Activated naive CD8-positive, alpha-beta T cell (primary cell): ENCODE measurements at regions not wholly inside any gene's neighbourhood (a gene's known extent, or its start where the extent isn't known, plus 50 kb on each side); places are given as distances from the start of the nearest gene placed in this dataset.
"Not testable (repeated sequence)": the region's sequence is repeated elsewhere in the genome, so short reads cannot be mapped to it uniquely, and the experiment has no call there.

Experiments used
- H3K27ac Mint-ChIP-seq: one replicate; pipeline ENCODE4 v1.8.0; 2021; ENCODE audit warnings: mixed read lengths
- H3K27me3 Mint-ChIP-seq: one replicate; pipeline ENCODE4 v1.8.0; 2021; ENCODE audit warnings: mixed read lengths
- H3K36me3 Mint-ChIP-seq: one replicate; pipeline ENCODE4 v1.8.0; 2021; ENCODE audit warnings: mixed read lengths
- H3K4me1 Mint-ChIP-seq: one replicate; pipeline ENCODE4 v1.8.0; 2021; ENCODE audit warnings: low read depth, mixed read lengths
- H3K4me3 Mint-ChIP-seq: one replicate; pipeline ENCODE4 v1.8.0; 2021; ENCODE audit warnings: mild to moderate bottlenecking, mixed read lengths
- H3K9me3 Mint-ChIP-seq: one replicate; pipeline ENCODE4 v1.8.0; 2021; ENCODE audit warnings: low read depth, mixed read lengths

- peaks cover 5% of the 10 kb centered on the region for H3K27me3 Mint-ChIP-seq
- no peaks in the 10 kb centered on the region for H3K36me3 Mint-ChIP-seq
- H3K4me1 Mint-ChIP-seq, result no peaks in the 10 kb centered on the region
- no peak overlapping the region for H3K4me3 Mint-ChIP-seq
- H3K9me3 Mint-ChIP-seq, result peaks cover 3% of the 10 kb centered on the region
- H3K27ac Mint-ChIP-seq, result no peak overlapping the region
Measured at GRCh38 chr2:234869164-234869563, 82.7 kb upstream of the SH3BP4 start.

DNA sequence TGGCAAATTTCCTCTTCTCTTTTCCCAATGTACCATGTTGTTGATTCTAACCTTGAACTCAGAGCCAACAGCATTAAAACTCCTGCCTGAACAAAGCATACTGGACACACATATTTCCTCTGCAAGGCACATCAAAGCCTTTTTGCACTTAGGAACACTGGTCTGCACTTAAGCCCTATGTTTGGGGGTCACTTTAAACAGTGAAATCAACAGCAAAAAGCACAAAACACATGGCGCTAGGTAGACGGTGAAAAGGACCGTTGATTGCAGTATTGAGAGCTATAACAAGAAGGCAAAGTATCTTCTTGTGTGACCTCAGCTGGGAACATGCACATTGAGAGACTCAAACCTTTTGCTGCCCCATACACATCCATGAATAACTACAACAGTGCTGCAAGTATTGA lies 83.9 kb upstream of the SH3BP4 start:
- H3K4me1 Mint-ChIP-seq, result no peaks in the 10 kb centered on the region
- H3K27ac Mint-ChIP-seq, result no peak overlapping the region
- peaks cover under 1% of the 10 kb centered on the region for H3K9me3 Mint-ChIP-seq
- no peaks in the 10 kb centered on the region for H3K36me3 Mint-ChIP-seq
- H3K4me3 Mint-ChIP-seq, result no peak overlapping the region
- peaks cover 3% of the 10 kb centered on the region for H3K27me3 Mint-ChIP-seq

DNA sequence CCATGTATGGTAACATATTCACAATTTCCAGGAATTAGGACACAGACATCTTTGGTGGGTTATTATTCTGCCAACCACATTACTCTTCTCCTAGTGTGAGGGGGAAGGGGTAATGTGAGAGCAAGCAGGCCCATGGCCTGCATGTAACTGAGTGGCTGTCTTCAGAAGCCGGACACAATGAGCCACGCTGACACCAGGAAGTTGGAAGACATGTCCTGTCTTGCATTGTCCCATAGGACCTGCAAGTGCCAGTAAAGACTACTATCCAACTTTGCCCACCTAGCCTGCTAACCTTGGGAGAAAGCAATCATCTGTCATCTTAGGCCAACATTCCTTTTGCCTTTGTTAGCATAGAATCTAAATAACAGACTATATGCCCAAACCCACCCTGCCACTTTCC lies 86.2 kb upstream of the SH3BP4 start:
- Mint-ChIP-seq H3K4me3 (no peak overlapping the region), H3K27ac (no peak overlapping the region), H3K4me1 (no peaks in the 10 kb centered on the region), H3K9me3 (no peaks in the 10 kb centered on the region), H3K27me3 (no peaks in the 10 kb centered on the region), H3K36me3 (no peaks in the 10 kb centered on the region)

GRCh38 chr2:234865040-234865439 lies 86.8 kb upstream of the SH3BP4 start:
- Mint-ChIP-seq H3K4me3 (no peak overlapping the region), H3K36me3 (no peaks in the 10 kb centered on the region), H3K27me3 (no peaks in the 10 kb centered on the region), H3K27ac (no peak overlapping the region), H3K4me1 (no peaks in the 10 kb centered on the region), H3K9me3 (no peaks in the 10 kb centered on the region)

DNA sequence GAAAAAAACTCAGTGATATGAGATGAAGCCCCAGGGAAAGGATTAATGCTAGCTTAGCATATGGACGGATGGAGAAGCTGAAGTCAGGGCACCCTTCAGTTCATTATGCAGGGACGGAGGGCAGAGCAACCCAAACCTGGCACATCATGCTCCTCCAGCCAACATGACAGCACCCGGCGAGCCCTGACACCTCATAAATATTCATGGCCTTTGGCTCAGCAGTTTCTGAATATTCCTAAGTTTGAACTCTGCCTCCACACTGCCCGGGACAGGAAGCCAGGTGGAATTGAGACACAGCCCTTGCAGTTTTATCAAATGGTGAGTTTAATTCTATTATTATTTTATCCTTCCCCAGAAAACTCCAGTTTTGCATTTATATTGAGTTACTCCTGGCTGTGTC lies 87.3 kb upstream of the SH3BP4 start:
- Mint-ChIP-seq H3K36me3 (no peaks in the 10 kb centered on the region), H3K9me3 (no peaks in the 10 kb centered on the region), H3K27me3 (no peaks in the 10 kb centered on the region), H3K4me1 (no peaks in the 10 kb centered on the region), H3K27ac (no peak overlapping the region), H3K4me3 (no peak overlapping the region)

DNA sequence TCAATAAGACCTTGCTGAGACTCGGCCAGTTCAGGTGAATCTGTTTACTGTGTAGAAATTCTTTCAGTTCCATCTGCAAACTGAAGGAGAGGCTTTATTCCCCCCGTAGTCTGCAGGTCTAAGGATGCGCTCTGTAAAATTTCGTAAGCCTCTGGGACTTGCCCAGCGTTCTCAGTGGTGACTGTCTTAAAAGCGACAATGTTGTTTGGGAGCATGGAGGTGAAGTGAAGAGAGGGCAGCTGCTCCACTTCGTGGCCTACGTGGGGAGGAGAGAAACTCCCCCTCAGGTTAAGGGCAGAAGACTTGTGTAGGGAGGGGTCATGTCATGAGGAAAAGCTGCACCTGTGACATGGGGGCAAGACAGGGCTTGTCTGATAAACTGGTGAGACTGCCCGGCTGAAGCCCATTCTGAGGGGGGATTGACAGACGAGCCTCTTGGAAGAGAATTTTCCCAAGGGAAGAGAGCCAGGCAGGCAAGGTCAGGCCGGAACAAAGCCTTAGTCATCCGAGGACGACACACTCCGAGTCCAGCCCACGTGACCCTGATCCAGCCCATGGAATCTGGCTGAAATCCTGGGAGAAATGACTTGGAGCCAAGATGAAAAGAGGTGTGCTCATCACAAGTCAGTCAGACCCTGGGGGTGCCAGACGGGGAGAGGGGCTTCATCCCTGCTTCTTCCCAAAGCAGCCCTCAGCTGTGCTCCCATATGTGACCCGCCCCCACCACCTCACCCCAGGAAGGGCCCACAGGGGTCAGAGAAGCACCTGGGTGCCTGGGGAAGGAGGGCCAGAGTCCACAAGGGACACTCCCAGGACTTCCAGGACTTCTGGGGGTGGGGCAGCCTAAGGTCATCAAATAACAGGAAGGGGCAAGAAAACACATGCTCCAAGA lies 88.5 kb upstream of the SH3BP4 start:
- no peaks in the 10 kb centered on the region for H3K27me3 Mint-ChIP-seq

GRCh38 chr2:234861841-234862735 lies 89.7 kb upstream of the SH3BP4 start:
- Mint-ChIP-seq H3K36me3 (no peaks in the 10 kb centered on the region), H3K4me3 (no peak overlapping the region), H3K27ac (no peak overlapping the region), H3K9me3 (no peaks in the 10 kb centered on the region), H3K27me3 (no peaks in the 10 kb centered on the region), H3K4me1 (no peaks in the 10 kb centered on the region)

More for the DNA sequence above, 88.5 kb upstream of the SH3BP4 start:
- Mint-ChIP-seq H3K27ac (no peak overlapping the region), H3K4me1 (no peaks in the 10 kb centered on the region), H3K9me3 (no peaks in the 10 kb centered on the region), H3K4me3 (no peak overlapping the region), H3K36me3 (no peaks in the 10 kb centered on the region)

GRCh38 chr2:234859330-234859872 lies 92.4 kb upstream of the SH3BP4 start:
- not testable (repeated sequence) for H3K27ac Mint-ChIP-seq, H3K27me3 Mint-ChIP-seq, H3K36me3 Mint-ChIP-seq

GRCh38 chr2:234858790-234859329 lies 93.0 kb upstream of the SH3BP4 start:
- no peaks in the 10 kb centered on the region for H3K27me3 Mint-ChIP-seq
- H3K27ac Mint-ChIP-seq, result no peak overlapping the region
- no peak overlapping the region for H3K4me3 Mint-ChIP-seq
- H3K9me3 Mint-ChIP-seq, result peaks cover 3% of the 10 kb centered on the region
- no peaks in the 10 kb centered on the region for H3K4me1 Mint-ChIP-seq
- no peaks in the 10 kb centered on the region for H3K36me3 Mint-ChIP-seq

More at GRCh38 chr2:234859330-234859872, 92.4 kb upstream of the SH3BP4 start:
- H3K4me3 Mint-ChIP-seq, H3K4me1 Mint-ChIP-seq, H3K9me3 Mint-ChIP-seq: not testable (repeated sequence)

DNA sequence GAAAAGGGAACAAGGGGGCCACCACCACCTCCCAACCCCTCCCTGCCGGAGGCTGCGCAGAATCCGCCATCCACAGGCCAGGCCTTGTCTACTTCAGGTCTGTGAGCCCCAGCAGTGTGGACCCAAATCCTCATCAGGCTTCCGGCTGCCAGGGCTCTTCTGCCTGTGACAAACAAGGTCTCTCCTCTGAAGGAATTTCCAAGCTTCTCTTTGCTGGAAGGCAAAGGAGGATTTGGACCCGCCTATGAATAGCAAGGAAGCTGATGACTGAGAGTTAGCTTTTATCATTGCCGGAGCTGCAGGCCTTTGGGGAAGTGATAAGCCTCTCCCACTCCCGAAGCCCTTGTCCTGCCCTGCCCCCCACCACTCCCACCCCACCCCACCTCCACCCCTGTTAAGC lies 93.7 kb upstream of the SH3BP4 start:
- Mint-ChIP-seq H3K27ac (no peak overlapping the region), H3K36me3 (no peaks in the 10 kb centered on the region), H3K4me1 (no peaks in the 10 kb centered on the region), H3K4me3 (no peak overlapping the region), H3K27me3 (no peaks in the 10 kb centered on the region), H3K9me3 (peaks cover 3% of the 10 kb centered on the region)

DNA sequence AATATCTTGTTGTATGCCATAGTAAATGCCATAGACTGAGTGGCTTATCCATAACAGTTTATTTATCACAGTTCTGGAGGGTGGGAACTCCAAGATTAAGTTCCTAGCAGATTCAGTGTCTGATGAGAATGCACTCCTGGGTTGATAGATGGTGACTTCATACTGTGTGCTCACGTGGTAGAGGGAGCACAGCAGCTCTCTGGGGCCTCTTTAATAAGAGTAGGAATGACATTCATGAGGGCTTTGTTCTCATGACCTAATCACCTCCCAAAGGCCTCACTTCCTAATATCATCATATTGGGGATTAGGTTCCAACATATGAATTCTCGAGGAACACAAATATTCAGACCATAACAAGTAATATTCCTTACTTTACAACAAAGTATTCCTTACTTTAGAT lies 98.1 kb upstream of the SH3BP4 start:
- Mint-ChIP-seq H3K9me3 (peaks cover 3% of the 10 kb centered on the region), H3K4me1 (no peaks in the 10 kb centered on the region), H3K36me3 (no peaks in the 10 kb centered on the region)

DNA sequence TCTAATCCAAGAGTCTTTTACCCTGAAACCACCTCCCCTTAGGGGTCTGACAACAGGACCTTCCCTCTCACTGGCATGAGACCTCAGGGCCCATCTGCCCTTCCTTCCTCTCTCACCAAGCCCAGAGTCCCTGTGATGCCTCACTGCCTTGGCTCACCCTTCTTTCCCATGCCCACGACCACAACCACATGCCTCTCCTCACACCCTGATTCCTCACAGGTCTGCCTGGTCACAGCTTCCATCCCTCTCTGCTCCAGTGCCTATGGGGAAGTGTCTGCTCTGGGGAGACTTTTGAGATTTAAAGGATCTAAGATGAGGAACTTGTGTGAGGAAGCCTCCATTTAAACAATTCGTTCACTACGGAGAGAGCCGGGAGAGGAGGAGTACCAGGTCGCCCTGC lies 98.9 kb upstream of the SH3BP4 start:
- no peaks in the 10 kb centered on the region for H3K4me1 Mint-ChIP-seq
- H3K4me3 Mint-ChIP-seq, result no peak overlapping the region

More for the DNA sequence above, 98.1 kb upstream of the SH3BP4 start:
- no peak overlapping the region for H3K27ac Mint-ChIP-seq
- no peak overlapping the region for H3K4me3 Mint-ChIP-seq
- H3K27me3 Mint-ChIP-seq, result no peaks in the 10 kb centered on the region

GRCh38 chr2:234852035-234852434 lies 99.8 kb upstream of the SH3BP4 start:
- H3K4me1 Mint-ChIP-seq, result no peaks in the 10 kb centered on the region
- H3K36me3 Mint-ChIP-seq, result no peaks in the 10 kb centered on the region
- H3K4me3 Mint-ChIP-seq, result no peak overlapping the region
- peaks cover 3% of the 10 kb centered on the region for H3K9me3 Mint-ChIP-seq
- no peak overlapping the region for H3K27ac Mint-ChIP-seq
- peaks cover 2% of the 10 kb centered on the region for H3K27me3 Mint-ChIP-seq

More for the DNA sequence above, 98.9 kb upstream of the SH3BP4 start:
- no peaks in the 10 kb centered on the region for H3K27me3 Mint-ChIP-seq
- H3K9me3 Mint-ChIP-seq, result peaks cover 3% of the 10 kb centered on the region
- H3K36me3 Mint-ChIP-seq, result no peaks in the 10 kb centered on the region
- H3K27ac Mint-ChIP-seq, result no peak overlapping the region

GRCh38 chr2:234851451-234851850 lies 100.4 kb upstream of the SH3BP4 start:
- H3K27ac Mint-ChIP-seq, result no peak overlapping the region

GRCh38 chr2:234850818-234851217 lies 101.0 kb upstream of the SH3BP4 start:
- Mint-ChIP-seq H3K9me3 (peaks cover 3% of the 10 kb centered on the region), H3K27ac (no peak overlapping the region), H3K4me1 (no peaks in the 10 kb centered on the region), H3K36me3 (no peaks in the 10 kb centered on the region), H3K4me3 (no peak overlapping the region), H3K27me3 (peaks cover 2% of the 10 kb centered on the region)

More at GRCh38 chr2:234851451-234851850, 100.4 kb upstream of the SH3BP4 start:
- Mint-ChIP-seq H3K4me1 (no peaks in the 10 kb centered on the region), H3K9me3 (peaks cover 3% of the 10 kb centered on the region), H3K27me3 (peaks cover 2% of the 10 kb centered on the region), H3K4me3 (no peak overlapping the region), H3K36me3 (no peaks in the 10 kb centered on the region)
